ENCODE measurements at regions not wholly inside any gene's neighbourhood (a gene's known extent, or its start where the extent isn't known, plus 50 kb on each side); places are given as distances from the start of the nearest gene placed in this dataset.
"Not testable (repeated sequence)": the region's sequence is repeated elsewhere in the genome, so short reads cannot be mapped to it uniquely, and the experiment has no call there.

- DNase-seq: not testable (repeated sequence)
Measured at GRCh38 chr5:62240494-62240893, 65.5 kb upstream of the KIF2A start.

- DNase-seq: not testable (repeated sequence)
Measured at GRCh38 chr5:62242000-62242399, 64.0 kb upstream of the KIF2A start.

- peak; percentile 7 for DNase-seq
Measured at GRCh38 chr5:62243046-62243445, 63.0 kb upstream of the KIF2A start.

GRCh38 chr5:62248192-62248591 is 57.8 kb upstream of the KIF2A start:
- DNase-seq: not testable (repeated sequence)

- not testable (repeated sequence) for DNase-seq
Measured at GRCh38 chr5:62250085-62250484, 55.9 kb upstream of the KIF2A start.

GRCh38 chr5:62250919-62251318 is 55.1 kb upstream of the KIF2A start:
- not testable (repeated sequence) for DNase-seq

- DNase-seq: not testable (repeated sequence)
Measured at GRCh38 chr5:62252519-62252918, 53.5 kb upstream of the KIF2A start.

GRCh38 chr5:62255551-62255950 is 50.5 kb upstream of the KIF2A start:
- DNase-seq: not testable (repeated sequence)

- DNase-seq: no peak
Measured at GRCh38 chr5:62256161-62257019, 49.6 kb upstream of the KIF2A start.
